Retinal pigment epithelial cell (primary cell): ENCODE measurements at regions not wholly inside any gene's neighbourhood (a gene's known extent, or its start where the extent isn't known, plus 50 kb on each side); places are given as distances from the start of the nearest gene placed in this dataset.

Source experiments
- DNase-seq: peaks from one replicate; pipeline ENCODE4 v3.0.0-alpha.2; 2010; ENCODE audit warnings: low read depth
- H3K4me3 ChIP-seq: 2 replicates; pipeline ENCODE4 v1.5.1; 2011; ENCODE audit warnings: mild to moderate bottlenecking, low read length, control low read depth, moderate library complexity
- TF ChIP-seq, protein P1 (sequence below): conservative IDR thresholded peaks from 2 replicates; pipeline ENCODE4 v1.5.1; 2011; ENCODE audit warnings: low read depth, low read length, control low read depth, inconsistent platforms

DNA sequence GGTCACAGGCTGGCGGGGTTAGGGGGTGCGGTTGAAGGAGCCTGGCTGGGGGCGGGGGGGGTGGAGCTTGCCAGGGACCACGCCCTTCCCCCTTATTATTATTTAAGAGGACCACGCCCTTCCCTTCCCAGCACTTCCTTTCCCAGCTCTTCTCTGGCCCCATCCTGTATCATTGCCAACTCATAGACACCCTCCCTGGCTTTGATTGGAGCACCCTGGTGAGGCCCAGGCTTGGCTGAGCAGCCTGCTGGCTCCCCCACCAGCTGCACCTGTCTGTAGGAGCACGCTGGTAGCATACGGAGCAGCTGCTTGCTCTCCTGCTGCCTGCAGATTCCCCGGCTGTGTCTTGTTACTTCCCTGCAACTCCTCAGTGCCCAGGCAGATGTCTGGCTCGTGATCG is 62.5 kb upstream of the PDX1 start:
- no peak overlapping the region for H3K4me3 ChIP-seq
- TF ChIP-seq, protein P1, sequence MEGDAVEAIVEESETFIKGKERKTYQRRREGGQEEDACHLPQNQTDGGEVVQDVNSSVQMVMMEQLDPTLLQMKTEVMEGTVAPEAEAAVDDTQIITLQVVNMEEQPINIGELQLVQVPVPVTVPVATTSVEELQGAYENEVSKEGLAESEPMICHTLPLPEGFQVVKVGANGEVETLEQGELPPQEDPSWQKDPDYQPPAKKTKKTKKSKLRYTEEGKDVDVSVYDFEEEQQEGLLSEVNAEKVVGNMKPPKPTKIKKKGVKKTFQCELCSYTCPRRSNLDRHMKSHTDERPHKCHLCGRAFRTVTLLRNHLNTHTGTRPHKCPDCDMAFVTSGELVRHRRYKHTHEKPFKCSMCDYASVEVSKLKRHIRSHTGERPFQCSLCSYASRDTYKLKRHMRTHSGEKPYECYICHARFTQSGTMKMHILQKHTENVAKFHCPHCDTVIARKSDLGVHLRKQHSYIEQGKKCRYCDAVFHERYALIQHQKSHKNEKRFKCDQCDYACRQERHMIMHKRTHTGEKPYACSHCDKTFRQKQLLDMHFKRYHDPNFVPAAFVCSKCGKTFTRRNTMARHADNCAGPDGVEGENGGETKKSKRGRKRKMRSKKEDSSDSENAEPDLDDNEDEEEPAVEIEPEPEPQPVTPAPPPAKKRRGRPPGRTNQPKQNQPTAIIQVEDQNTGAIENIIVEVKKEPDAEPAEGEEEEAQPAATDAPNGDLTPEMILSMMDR, result no peak
- DNase-seq, result no peak

DNA sequence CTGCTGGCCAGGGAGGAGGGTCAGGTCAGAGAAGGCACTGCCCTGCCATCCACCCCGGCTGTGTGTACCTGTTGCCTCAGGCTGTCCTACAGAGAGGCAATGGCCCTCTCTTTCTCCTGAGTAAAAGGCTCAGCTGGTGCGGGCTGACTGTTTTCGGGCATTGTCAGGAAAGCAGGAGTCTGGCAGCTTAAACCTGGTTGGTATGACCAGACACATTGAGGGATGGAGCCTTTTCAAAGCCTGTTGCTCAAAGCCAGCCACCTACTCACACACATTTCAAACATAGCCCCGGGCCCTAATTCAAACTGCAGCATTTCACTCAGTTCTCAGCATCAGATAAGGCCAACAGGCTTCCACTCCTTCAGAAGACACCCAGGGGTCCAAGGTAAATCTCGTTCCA is 61.8 kb upstream of the PDX1 start:
- no peak for DNase-seq
- TF ChIP-seq, protein P1, result no peak
- no peak overlapping the region for H3K4me3 ChIP-seq

DNA sequence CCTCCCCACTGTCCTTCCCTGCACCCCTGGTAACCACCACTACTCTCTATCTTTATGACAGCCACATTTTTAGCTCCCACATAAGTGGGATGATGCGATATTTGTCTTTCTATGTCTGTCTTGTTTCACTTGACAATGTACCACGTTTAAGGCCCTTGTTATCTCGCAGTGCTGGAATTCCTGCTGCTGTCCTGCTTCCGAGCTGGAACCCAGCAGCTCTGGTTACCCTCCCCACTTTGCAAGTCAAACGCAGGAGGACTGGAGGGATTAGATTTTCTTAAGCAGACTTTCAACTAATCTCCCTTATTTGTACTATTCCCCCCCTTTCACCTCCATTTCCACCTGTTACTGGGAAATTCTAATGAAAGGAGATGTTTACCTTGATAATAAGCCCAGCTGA is 59.1 kb upstream of the PDX1 start:
- TF ChIP-seq, protein P1, result no peak
- no peak overlapping the region for H3K4me3 ChIP-seq
- DNase-seq, result no peak

DNA sequence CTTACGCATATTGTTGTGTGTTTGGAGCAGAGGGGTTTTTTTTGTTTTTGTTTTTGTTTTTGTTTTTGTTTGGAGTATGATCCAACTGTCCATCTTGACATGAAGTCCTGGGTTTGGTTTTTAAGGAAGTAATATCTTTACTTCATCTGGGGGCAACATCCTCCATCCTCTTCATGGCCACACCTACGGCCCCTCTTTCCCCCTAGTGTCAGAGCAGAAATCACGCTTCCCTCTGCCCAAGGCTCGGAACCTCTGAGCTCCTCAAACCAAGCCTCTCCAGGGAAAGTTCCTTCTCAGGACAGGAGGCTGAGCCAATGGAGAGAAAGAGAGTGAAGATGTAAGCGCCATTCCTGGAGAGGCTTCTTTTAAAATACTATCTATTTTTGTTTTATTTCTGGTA is 58.6 kb upstream of the PDX1 start:
- no peak for DNase-seq

DNA sequence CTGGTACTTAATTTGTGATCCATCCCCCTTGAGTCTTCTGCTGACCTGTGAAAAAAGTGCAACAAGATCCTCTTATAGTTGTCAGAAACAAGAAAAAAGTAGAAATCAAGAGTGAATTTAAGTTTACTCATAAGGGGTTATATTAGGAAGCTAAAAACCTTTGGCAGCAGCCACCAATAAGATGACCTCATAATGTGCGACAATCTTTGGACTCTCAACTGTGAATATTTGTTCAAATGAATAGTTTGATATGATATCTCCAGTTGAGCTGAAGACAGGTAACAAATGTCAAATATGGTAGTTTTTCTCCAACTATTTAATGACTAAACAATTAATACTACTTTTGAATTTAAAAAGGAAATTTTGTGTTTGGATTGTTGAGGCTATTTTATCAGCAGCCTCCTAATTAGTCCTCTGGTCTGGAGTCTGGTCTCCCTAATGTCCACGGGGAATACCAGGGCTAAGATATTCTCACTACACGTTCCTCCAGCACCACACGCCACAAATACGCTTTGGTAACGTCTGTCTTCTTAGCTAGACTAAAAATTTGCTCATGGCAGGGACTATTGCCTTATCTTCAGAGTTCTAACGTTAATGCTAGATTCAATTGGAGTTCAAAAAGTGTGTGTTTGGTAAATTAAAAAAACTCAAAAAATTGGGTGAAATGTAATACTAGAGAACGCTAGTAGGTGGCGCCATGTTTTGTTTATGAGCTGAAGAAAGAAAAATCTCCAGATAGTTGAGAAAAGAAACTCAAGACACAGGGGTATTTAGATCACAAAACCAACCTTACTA is 51.0 kb upstream of the PDX1 start:
- no peak overlapping the region for H3K4me3 ChIP-seq
- TF ChIP-seq, protein P1, result peak; percentile 59
- DNase-seq, result no peak

More for the DNA sequence above, 58.6 kb upstream of the PDX1 start:
- no peak overlapping the region for H3K4me3 ChIP-seq
- TF ChIP-seq, protein P1, result no peak

DNA sequence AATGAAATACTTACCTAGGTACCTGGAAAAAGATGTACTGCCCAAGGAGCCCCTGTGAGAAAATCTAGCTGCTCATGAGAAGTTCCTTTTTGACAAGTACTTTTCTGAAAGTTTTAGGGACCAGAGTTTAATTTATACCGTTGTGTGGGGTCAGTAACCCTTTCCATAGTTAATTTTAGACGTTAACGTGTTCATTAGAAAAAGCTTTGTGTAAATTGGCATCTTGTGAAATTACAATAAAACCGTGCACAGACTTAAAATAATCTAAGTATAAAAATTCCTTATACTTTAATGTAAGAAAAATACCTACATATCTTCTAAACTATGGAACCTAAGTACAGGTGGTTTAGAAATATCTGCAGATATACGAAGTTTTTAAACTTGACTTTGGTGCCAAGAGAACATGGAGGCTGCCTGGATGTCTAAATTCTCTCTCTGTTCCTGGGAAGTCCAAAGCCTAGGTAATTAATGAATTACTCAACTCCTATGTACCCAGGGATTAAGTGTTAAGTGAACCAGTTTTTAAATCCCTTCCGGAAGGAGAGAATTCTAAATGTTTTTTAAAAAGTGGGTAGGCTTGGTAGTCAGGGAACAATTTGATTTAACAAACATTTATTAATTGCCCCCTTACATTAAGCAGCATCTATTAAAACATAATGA is 50.2 kb upstream of the PDX1 start:
- no peak for DNase-seq
- TF ChIP-seq, protein P1, result no peak
- no peak overlapping the region for H3K4me3 ChIP-seq
